ENCODE measurements at regions not wholly inside any gene's neighbourhood (a gene's known extent, or its start where the extent isn't known, plus 50 kb on each side); places are given as distances from the start of the nearest gene placed in this dataset.

DNA sequence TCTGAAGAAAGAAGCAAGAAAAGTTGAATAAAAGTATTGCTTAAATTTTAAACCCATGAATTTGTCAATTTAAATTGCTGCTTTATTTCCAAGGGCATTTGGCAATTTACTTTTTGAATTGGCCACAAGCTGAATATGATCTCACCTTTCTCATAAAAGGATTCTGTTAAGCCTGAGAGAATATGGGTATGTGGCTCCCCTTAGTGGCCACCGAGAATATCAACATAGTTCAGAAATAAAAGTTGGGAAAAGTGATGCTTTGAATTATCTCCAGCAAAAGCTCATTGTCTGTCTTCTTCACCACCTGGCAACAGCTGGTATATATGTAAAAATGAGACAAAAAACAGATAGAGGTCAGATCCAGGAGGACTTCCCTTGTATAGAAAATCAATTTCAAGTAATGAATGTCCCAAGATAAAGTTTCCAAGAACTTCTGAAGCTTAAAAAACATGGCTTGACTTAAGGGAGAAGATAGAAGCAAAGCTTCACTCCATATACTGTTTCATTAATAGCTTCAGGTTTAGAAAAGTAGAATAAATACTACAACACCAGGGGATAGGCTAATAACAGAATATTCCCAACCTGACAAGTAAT is 290.7 kb upstream of the FAM241A start:
- H3K9me3 ChIP-seq (ENCODE audit: control insufficient read depth, low read length), result no peaks in the 10 kb centered on the region
- no peak overlapping the region for H3K27ac ChIP-seq (ENCODE audit: insufficient read depth, low read depth, low read length, poor library complexity, severe bottlenecking)
- 0 to 10% methylated on average over 1 of the region's 1 CpG for WGBS, 2 experiments
- H3K27me3 ChIP-seq (ENCODE audit: control insufficient read depth, insufficient read depth, low read length, poor library complexity, severe bottlenecking), result no peaks in the 10 kb centered on the region
- no peaks in the 10 kb centered on the region for H3K36me3 ChIP-seq (ENCODE audit: control insufficient read depth, insufficient read depth, low read length)
- H3K4me3 ChIP-seq (ENCODE audit: insufficient read depth, low read depth, low read length), result no peak overlapping the region
- no peaks in the 10 kb centered on the region for H3K4me1 ChIP-seq (ENCODE audit: control insufficient read depth, insufficient read depth, low read length)

DNA sequence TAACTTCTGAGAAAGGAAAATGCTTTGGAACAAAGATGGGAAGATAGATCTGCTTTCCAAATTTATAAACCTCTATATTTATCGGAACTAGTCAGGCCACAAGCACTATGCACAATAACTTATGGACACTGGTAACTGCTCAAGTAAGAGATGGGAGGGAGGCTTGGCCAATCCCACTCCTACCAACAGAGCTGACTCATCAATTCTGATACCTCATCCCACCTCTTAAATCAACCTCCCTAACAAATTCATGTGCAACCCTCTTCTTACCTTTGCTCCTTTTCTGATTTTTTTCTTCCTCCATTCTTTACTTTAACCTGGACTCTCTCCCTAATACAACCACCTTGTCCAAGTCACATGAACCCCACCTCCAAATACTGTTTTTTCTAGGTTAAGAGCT is 289.9 kb upstream of the FAM241A start:
- no peaks in the 10 kb centered on the region for H3K9me3 ChIP-seq (ENCODE audit: control insufficient read depth, low read length)
- no peaks in the 10 kb centered on the region for H3K36me3 ChIP-seq (ENCODE audit: control insufficient read depth, insufficient read depth, low read length)
- no peaks in the 10 kb centered on the region for H3K27me3 ChIP-seq (ENCODE audit: control insufficient read depth, insufficient read depth, low read length, poor library complexity, severe bottlenecking)
- H3K4me1 ChIP-seq (ENCODE audit: control insufficient read depth, insufficient read depth, low read length), result no peaks in the 10 kb centered on the region
- WGBS, 2 experiments, result 91 to 92% methylated on average over 1 of the region's 1 CpG
- no peak overlapping the region for H3K4me3 ChIP-seq (ENCODE audit: insufficient read depth, low read depth, low read length)
- no peak overlapping the region for H3K27ac ChIP-seq (ENCODE audit: insufficient read depth, low read depth, low read length, poor library complexity, severe bottlenecking)

DNA sequence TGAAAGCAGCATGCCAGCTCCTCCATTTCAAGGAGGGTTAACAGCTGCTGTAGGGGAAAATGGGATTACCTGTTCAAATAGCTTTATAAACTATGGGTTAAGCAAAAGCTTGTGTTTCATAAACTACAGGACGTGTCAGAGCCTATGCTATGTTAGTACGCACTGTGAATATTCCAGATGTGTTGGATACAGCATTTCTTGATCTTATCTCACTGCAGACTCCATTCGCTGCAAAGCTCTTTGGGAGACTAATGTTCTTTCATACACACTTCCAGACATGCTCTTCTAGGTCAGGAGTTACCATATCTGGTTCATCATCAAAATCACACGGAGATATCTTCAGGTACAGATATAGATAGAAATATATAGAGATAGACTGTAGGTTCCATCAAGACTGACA is 281.2 kb upstream of the FAM241A start:
- H3K4me3 ChIP-seq (ENCODE audit: insufficient read depth, low read depth, low read length), result no peak overlapping the region
- H3K27ac ChIP-seq (ENCODE audit: insufficient read depth, low read depth, low read length, poor library complexity, severe bottlenecking), result no peak overlapping the region
- WGBS, 2 experiments, result 76 to 87% methylated on average over 3 to 4 of the region's 4 CpGs
- no peaks in the 10 kb centered on the region for H3K4me1 ChIP-seq (ENCODE audit: control insufficient read depth, insufficient read depth, low read length)
- no peaks in the 10 kb centered on the region for H3K9me3 ChIP-seq (ENCODE audit: control insufficient read depth, low read length)
- no peaks in the 10 kb centered on the region for H3K27me3 ChIP-seq (ENCODE audit: control insufficient read depth, insufficient read depth, low read length, poor library complexity, severe bottlenecking)
- no peaks in the 10 kb centered on the region for H3K36me3 ChIP-seq (ENCODE audit: control insufficient read depth, insufficient read depth, low read length)

DNA sequence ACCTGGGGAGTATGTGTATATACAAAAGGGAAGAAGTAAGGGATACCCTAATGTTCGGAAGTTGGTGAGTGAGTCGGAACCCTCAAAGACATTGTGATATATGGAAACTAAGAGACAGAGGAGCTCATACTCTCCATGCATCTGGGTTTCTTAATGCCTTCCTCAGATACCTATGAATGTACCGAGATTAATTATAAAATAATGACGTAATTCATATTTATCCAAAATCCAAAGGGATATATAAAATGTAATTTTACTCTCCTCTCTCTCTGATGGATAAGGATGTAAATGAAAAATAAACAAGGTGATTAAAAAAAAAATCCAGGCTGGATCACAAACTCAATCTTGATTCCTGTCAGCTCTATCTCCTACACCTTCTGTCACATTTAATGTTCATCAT is 275.9 kb upstream of the FAM241A start:
- Histone ChIP-seq H3K4me1 (ENCODE audit: control insufficient read depth, insufficient read depth, low read length) (no peaks in the 10 kb centered on the region), H3K9me3 (ENCODE audit: control insufficient read depth, low read length) (no peaks in the 10 kb centered on the region), H3K4me3 (ENCODE audit: insufficient read depth, low read depth, low read length) (no peak overlapping the region), H3K36me3 (ENCODE audit: control insufficient read depth, insufficient read depth, low read length) (no peaks in the 10 kb centered on the region), H3K27ac (ENCODE audit: insufficient read depth, low read depth, low read length, poor library complexity, severe bottlenecking) (no peak overlapping the region), H3K27me3 (ENCODE audit: control insufficient read depth, insufficient read depth, low read length, poor library complexity, severe bottlenecking) (no peaks in the 10 kb centered on the region)
- WGBS, 2 experiments, result 96 to 100% methylated on average over 2 of the region's 4 CpGs

DNA sequence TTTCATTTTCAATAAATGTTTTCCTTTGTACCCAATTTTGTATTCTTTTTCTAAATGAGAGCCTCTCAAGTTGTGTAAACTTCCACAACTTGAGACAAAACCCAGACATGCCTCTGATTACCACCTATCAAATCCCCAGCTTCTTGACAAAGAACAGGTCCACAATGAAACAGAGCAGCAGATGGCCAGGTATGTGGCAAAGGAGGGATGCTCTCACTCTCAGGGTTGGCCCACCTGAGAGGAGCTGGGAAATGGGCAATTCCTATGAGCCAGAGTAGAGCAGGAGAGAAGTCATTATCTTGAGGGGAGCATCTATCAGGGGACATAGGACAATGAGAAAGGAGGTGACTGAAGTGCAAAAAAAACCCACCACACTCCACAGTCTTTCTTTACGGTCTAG is 273.5 kb upstream of the FAM241A start:
- Histone ChIP-seq H3K36me3 (ENCODE audit: control insufficient read depth, insufficient read depth, low read length) (no peaks in the 10 kb centered on the region), H3K4me3 (ENCODE audit: insufficient read depth, low read depth, low read length) (no peak overlapping the region), H3K27me3 (ENCODE audit: control insufficient read depth, insufficient read depth, low read length, poor library complexity, severe bottlenecking) (no peaks in the 10 kb centered on the region), H3K9me3 (ENCODE audit: control insufficient read depth, low read length) (no peaks in the 10 kb centered on the region), H3K4me1 (ENCODE audit: control insufficient read depth, insufficient read depth, low read length) (no peaks in the 10 kb centered on the region), H3K27ac (ENCODE audit: insufficient read depth, low read depth, low read length, poor library complexity, severe bottlenecking) (no peak overlapping the region)
- 90 to 94% methylated on average over 1 of the region's 1 CpG for WGBS, 2 experiments

DNA sequence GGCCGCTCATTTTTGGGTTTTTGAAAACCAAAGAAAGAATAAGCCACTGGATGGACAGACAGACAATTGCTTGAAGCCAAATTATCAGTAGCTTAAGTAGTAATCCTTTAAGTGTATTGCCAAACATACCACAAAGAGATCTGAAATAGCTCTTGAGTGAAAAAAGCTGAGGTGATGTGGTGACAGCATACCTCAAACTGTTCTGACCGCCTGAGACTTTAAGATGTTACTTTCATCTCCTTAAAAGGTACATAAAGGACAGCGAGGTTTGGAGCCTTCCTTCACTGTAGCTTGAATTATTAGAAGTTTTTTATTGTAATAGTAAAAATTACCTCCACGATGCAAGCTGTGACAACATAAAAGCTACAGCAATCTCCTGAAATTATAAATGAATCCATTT is 271.5 kb upstream of the FAM241A start:
- Histone ChIP-seq H3K9me3 (ENCODE audit: control insufficient read depth, low read length) (no peaks in the 10 kb centered on the region), H3K4me1 (ENCODE audit: control insufficient read depth, insufficient read depth, low read length) (no peaks in the 10 kb centered on the region), H3K36me3 (ENCODE audit: control insufficient read depth, insufficient read depth, low read length) (no peaks in the 10 kb centered on the region), H3K27ac (ENCODE audit: insufficient read depth, low read depth, low read length, poor library complexity, severe bottlenecking) (no peak overlapping the region), H3K27me3 (ENCODE audit: control insufficient read depth, insufficient read depth, low read length, poor library complexity, severe bottlenecking) (no peaks in the 10 kb centered on the region), H3K4me3 (ENCODE audit: insufficient read depth, low read depth, low read length) (no peak overlapping the region)
- 93 to 100% methylated on average over 3 to 4 of the region's 4 CpGs for WGBS, 2 experiments

DNA sequence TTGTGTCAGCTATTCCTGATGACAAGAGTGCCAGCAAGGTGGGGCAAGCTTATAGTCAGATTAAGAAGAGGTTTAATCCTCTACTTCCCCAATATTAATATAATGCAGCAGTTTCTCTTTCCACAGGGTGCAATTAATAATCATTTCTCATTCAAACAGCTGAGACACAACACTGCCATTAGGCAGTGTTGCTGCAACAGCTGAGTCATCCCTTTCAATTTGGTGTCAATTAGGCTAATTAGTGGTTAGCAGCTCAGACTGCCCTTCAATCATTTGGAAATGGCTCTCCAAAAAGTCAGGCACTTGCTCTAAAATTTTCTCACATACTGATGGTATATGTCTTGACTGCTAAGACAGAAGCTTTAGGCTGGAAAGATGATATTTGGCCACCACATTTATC is 265.7 kb upstream of the FAM241A start:
- Histone ChIP-seq H3K27ac (ENCODE audit: insufficient read depth, low read depth, low read length, poor library complexity, severe bottlenecking) (no peak overlapping the region), H3K4me3 (ENCODE audit: insufficient read depth, low read depth, low read length) (no peak overlapping the region), H3K9me3 (ENCODE audit: control insufficient read depth, low read length) (no peaks in the 10 kb centered on the region), H3K4me1 (ENCODE audit: control insufficient read depth, insufficient read depth, low read length) (no peaks in the 10 kb centered on the region), H3K27me3 (ENCODE audit: control insufficient read depth, insufficient read depth, low read length, poor library complexity, severe bottlenecking) (no peaks in the 10 kb centered on the region), H3K36me3 (ENCODE audit: control insufficient read depth, insufficient read depth, low read length) (no peaks in the 10 kb centered on the region)

DNA sequence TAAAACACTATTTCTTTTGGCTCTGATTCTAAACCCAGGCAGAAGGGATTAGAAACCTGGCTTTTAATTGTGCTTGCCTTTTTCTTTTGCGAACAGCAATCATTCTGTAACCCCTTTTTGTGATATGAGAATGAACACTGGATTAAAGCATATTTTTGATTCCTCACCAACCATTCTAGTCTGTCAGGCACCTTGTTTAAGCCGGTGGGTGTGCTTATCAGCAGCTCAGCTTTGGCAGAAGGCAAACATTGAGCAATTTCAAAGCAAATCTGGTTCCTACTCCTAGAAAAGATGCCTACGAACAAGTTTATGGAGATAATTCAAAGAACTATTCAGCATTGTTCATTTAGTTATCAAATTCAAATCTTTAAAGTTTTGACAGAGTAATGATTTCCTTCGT is 265.1 kb upstream of the FAM241A start:
- no peaks in the 10 kb centered on the region for H3K36me3 ChIP-seq (ENCODE audit: control insufficient read depth, insufficient read depth, low read length)
- H3K9me3 ChIP-seq (ENCODE audit: control insufficient read depth, low read length), result no peaks in the 10 kb centered on the region
- H3K27me3 ChIP-seq (ENCODE audit: control insufficient read depth, insufficient read depth, low read length, poor library complexity, severe bottlenecking), result no peaks in the 10 kb centered on the region
- 86 to 89% methylated on average over 3 of the region's 4 CpGs for WGBS, 2 experiments
- H3K27ac ChIP-seq (ENCODE audit: insufficient read depth, low read depth, low read length, poor library complexity, severe bottlenecking), result no peak overlapping the region
- H3K4me1 ChIP-seq (ENCODE audit: control insufficient read depth, insufficient read depth, low read length), result no peaks in the 10 kb centered on the region
- H3K4me3 ChIP-seq (ENCODE audit: insufficient read depth, low read depth, low read length), result no peak overlapping the region

DNA sequence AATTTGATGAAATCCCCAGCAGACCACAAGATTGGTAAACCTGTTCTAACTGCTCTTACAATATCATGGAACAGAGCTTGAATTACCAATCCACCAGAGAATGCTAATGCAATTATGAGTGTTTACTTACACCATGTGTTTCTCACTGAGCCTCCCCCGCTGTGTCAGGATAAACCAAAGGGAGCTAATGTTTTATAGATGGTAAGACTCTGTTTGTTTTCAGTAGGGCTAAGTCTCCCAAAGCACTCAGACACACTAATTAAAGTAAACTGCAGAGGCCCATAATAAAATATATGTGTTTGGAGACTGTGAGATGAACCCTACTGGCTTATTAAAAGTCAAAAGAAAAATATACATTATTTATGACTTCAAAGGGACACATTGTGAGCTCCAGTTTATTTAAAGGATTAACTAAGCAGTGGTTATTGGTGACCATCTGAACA is 261.7 kb upstream of the FAM241A start:
- no peak overlapping the region for H3K27ac ChIP-seq (ENCODE audit: insufficient read depth, low read depth, low read length, poor library complexity, severe bottlenecking)
- H3K4me1 ChIP-seq (ENCODE audit: control insufficient read depth, insufficient read depth, low read length), result no peaks in the 10 kb centered on the region
- WGBS, 2 experiments, result 80% methylated on average over 1 of the region's 1 CpG; no CpG with 5 or more reads in 1 of the 2 experiments
- H3K9me3 ChIP-seq (ENCODE audit: control insufficient read depth, low read length), result no peaks in the 10 kb centered on the region
- no peaks in the 10 kb centered on the region for H3K36me3 ChIP-seq (ENCODE audit: control insufficient read depth, insufficient read depth, low read length)
- H3K4me3 ChIP-seq (ENCODE audit: insufficient read depth, low read depth, low read length), result no peak overlapping the region
- no peaks in the 10 kb centered on the region for H3K27me3 ChIP-seq (ENCODE audit: control insufficient read depth, insufficient read depth, low read length, poor library complexity, severe bottlenecking)

DNA sequence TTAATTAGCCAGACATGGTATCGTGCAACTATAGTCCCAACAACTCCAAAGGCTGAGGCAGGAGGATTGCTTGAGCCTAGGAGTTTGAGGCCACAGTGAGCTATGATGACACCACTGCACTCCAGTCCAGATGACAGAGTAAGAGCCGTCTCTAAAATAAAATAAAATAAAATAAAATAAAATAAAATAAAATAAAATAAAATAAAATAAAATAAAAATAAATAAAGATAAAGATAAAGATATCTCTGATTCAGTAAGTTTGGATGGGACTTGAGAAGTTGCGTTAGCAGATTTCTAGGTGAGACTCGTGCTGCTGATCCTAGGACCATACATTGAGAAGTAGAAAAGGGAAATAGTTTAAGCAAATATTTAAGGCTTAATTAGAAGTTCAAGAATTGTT is 254.8 kb upstream of the FAM241A start:
- Histone ChIP-seq H3K27ac (ENCODE audit: insufficient read depth, low read depth, low read length, poor library complexity, severe bottlenecking) (no peak overlapping the region), H3K36me3 (ENCODE audit: control insufficient read depth, insufficient read depth, low read length) (no peaks in the 10 kb centered on the region), H3K4me1 (ENCODE audit: control insufficient read depth, insufficient read depth, low read length) (no peaks in the 10 kb centered on the region), H3K4me3 (ENCODE audit: insufficient read depth, low read depth, low read length) (no peak overlapping the region), H3K27me3 (ENCODE audit: control insufficient read depth, insufficient read depth, low read length, poor library complexity, severe bottlenecking) (no peaks in the 10 kb centered on the region), H3K9me3 (ENCODE audit: control insufficient read depth, low read length) (no peaks in the 10 kb centered on the region)
- 95 to 98% methylated on average over 3 of the region's 4 CpGs for WGBS, 2 experiments

DNA sequence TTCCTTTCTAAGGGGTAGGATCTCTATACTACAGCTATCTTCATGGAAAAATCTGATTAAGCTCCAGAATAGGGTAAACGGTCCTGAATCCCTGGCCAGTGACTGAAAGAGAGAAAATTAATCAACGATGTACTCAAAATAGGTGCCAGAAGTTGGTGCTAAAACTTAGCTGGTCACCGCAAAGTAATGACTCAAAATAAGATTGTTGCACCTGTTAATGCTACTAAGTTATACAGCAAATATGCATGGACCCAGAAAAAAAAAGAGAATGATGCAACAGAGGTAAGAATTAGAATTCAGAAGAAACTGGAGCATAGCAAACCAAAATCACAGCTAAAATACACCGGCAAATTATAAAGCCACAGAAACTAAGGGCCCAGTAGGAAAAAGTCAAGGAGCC is 239.7 kb upstream of the FAM241A start:
- Histone ChIP-seq H3K4me3 (ENCODE audit: insufficient read depth, low read depth, low read length) (no peak overlapping the region), H3K27ac (ENCODE audit: insufficient read depth, low read depth, low read length, poor library complexity, severe bottlenecking) (no peak overlapping the region), H3K27me3 (ENCODE audit: control insufficient read depth, insufficient read depth, low read length, poor library complexity, severe bottlenecking) (no peaks in the 10 kb centered on the region), H3K9me3 (ENCODE audit: control insufficient read depth, low read length) (no peaks in the 10 kb centered on the region), H3K36me3 (ENCODE audit: control insufficient read depth, insufficient read depth, low read length) (no peaks in the 10 kb centered on the region), H3K4me1 (ENCODE audit: control insufficient read depth, insufficient read depth, low read length) (no peaks in the 10 kb centered on the region)
- WGBS, 2 experiments, result 94 to 98% methylated on average over 4 of the region's 4 CpGs
